PC-9 (cell line): ENCODE measurements at regions not wholly inside any gene's neighbourhood (a gene's known extent, or its start where the extent isn't known, plus 50 kb on each side); places are given as distances from the start of the nearest gene placed in this dataset.

Source experiments
- CTCF ChIP-seq: fragments of 200-600 bp; sonication (generic); conservative IDR thresholded peaks from 2 replicates; pipeline ENCODE4 v1.6.1; 2017; ENCODE audit warnings: mixed run types, antibody characterized with exemption, mild to moderate bottlenecking, moderate library complexity
- EZH2 ChIP-seq: fragments of 200-600 bp; sonication (generic); IDR thresholded peaks from 2 replicates; pipeline ENCODE4 v1.8.0; 2017; ENCODE audit warnings: antibody characterized with exemption, low read depth

GRCh38 chr13:109846185-109846584, 59.8 kb upstream of the IRS2 start:
- TF ChIP-seq CTCF (no peak), EZH2 (no peak)
